ENCODE measurements at regions not wholly inside any gene's neighbourhood (a gene's known extent, or its start where the extent isn't known, plus 50 kb on each side); places are given as distances from the start of the nearest gene placed in this dataset.

- TF ChIP-seq POLR2A (IDR thresholded peaks at IDR 0.05; ENCODE audit: low read depth, low read length) (no peak), TAF1 (IDR thresholded peaks at IDR 0.05; ENCODE audit: low read depth, low read length) (no peak), POLR2AphosphoS5 (IDR thresholded peaks at IDR 0.05; ENCODE audit: low read depth, low read length) (no peak)
These were observed 79.0 kb upstream of the SHISAL1 start for GRCh38 chr22:44391481-44392445.
